Medulla oblongata (tissue), 1 donor: ENCODE measurements at regions not wholly inside any gene's neighbourhood (a gene's known extent, or its start where the extent isn't known, plus 50 kb on each side); places are given as distances from the start of the nearest gene placed in this dataset.

Experiments used
- DNase-seq: peaks from one replicate; pipeline ENCODE4 v3.0.0-alpha.2; 2015; ENCODE audit errors: extremely low spot score

DNA sequence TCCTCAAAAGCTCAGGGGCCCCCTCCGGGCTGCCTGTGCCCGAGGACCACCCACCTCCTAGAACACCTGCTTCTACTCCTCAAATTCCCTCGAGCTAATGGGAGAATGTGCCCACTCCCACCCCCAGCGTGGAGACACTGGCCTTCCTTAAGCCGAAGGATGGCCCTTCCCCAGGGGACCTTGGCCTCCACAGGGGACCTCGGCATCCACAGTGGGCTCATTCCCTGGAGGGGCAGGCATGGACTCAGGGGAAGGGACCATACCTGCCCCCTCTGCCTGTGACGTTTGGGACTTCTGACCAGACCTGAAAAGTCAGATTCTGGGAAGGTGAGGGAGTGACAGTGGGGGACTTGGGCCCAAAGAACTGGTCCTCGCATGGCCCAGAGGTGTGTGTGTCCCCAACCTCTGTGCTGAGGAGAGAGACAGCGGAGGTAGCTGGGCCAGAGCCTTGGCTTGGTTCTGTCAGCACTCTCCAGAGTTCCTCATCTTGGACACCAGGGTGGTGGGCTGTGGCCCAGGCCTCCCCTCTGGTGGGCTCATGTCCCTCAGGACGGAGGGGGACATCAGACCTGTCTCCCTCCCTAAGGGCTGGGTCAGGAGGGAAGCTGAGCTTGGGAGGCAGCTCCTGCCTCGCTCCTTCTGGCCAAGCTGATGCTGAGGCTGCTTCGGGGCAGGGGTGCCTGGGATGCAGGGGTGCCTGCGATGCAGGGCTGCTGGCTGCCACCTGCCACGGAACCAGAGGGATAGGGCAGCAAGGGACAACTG lies 240.4 kb downstream of the HAUS1 start:
- DNase-seq, result no peak

DNA sequence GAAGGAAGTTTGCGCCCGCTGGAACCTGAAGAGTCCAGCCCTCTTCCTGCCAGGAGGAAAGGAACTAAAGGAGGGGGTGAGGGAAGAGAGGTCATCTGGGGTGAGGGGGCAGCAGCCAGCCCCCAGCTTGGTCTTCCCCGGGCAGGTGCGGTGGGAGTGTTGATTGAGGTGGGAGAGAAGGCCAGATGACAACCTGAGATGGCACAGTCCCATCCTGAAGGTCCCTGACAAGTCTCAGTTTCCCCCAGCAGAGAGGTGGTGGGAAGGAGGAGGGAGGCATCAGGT lies 240.9 kb downstream of the HAUS1 start:
- DNase-seq, result no peak

DNA sequence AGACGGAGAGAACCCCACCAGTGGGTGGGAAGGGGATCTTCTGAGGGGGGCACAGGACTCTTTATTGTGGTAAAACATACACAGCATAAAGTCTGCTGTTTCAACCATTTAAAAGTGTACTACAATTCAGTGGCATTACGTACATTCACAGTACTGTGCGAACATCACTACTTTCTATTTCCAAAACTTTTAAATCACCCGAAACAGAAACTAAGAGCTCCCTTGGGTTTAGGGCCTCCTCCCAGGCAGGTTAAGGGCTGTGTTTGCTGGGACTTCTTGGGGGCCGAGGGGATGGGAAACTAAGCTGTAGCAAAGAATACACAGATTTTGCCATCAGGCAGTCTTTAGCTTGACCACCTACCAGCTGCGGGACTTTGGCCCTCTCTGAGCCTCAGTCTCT lies 242.0 kb downstream of the HAUS1 start:
- DNase-seq, result no peak

DNA sequence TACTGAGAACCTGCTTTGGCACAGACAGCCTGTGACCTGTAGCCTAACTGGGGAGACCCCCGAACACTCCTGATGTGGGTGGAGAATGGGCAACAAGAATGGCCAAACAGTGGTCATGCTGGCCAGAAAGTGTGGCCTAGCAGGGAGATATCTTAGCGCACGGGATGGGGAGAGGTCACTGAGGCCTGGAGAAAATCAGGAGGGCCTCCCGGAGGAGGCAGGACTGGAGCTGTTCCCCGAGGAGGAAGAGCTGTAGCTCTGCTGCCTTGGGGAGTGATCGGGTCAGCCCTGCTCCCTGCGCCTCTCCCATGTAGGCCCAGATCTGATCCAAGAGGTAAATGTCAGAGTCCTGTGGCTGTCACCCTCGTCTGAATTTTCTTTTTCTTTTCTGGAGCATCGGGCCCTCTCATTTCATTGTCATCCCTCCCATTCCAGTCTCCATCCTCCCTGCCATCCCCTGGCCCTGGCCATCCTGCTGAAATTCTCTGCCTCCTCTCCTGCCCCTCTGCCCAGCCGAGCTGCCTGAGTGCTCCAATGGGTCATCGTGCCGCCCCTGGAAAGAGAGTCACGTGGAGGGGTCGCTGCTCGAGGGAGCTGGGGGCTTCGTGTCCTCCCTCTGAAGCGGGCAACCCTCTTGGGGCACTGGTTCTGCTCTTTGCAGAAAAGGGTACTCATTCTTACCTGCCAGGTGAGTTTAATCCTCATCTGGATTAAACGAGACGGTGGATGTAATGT lies 242.9 kb downstream of the HAUS1 start:
- DNase-seq, result no peak

DNA sequence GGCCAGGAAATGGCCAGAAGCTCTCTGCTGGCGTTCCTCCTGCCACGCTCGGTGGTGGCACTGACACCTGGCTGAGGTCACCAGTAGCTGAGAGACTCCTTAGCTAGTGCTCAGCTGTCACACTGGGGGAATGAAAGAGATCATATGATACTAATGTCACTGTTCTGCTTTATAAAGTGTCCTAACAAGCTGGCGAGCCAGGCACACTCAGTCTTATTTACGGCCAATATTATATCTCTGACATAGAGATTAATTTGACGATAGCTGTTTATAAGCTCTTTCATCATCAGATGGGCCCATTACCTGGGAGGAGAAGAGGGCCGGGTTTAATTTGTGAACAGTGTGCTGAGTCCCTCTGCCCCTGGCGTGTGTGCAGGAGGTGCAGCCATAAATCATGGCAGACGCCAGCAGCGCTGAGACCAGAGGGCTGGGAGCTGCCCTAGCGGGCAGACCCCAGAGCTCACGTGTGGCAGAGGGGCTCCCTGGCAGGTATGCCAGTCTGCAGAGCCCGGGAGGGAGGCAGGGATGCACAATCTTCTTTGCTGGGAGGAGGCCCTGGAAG lies 246.5 kb downstream of the HAUS1 start:
- no peak for DNase-seq

DNA sequence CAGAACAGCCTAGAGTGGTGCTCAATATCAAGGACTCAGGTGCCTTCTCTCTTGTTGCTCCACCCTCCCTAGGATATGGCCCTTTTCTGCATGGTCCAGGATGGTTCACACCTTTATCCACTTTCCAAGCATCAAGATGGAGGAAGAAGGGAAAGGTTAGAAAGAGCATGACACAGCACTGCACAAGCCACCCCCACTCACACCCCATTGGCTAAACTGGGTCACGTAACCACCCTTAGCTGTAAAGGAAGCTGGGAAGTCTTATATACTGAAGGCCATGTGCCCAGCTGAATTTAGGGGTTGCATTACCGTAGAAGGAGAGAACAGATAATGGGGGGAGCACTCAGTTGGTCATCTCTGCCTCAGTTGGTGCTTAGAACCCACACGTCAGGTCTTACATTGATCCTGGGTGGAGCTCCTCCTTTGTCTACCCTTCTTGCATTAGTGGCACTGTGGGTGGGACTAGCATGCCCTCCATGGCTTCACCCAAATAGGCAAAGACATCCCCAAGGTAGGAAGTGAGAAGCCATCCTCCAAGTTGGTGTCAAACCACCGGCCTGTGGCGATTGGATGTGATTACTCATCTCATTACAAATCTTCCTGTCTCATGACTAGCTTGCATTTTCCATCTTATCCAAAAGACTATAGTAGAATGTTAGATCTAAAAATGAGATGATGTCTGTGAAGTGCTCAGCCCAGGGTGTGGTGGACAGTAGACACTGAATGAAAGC lies 248.5 kb downstream of the HAUS1 start:
- no peak for DNase-seq

DNA sequence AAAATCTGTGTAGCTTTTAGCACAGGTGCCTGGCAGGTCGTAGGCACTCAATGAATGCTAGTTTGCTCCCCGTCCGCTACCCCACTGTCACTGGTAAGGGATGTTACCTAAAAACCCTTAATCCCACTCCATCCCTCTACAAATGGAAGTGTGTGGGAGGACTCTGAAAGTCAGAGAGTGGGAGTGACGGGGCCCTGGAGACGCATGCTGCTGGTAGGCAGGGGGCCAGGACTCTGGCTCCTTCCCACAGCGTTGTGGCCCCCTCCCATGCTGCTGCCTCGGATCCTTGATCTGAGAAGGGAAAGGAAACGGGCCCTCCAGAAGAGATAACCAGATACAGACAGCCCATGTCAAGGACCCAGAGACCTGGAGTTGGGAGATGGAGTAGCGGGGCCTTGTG lies 249.3 kb downstream of the HAUS1 start:
- no peak for DNase-seq

DNA sequence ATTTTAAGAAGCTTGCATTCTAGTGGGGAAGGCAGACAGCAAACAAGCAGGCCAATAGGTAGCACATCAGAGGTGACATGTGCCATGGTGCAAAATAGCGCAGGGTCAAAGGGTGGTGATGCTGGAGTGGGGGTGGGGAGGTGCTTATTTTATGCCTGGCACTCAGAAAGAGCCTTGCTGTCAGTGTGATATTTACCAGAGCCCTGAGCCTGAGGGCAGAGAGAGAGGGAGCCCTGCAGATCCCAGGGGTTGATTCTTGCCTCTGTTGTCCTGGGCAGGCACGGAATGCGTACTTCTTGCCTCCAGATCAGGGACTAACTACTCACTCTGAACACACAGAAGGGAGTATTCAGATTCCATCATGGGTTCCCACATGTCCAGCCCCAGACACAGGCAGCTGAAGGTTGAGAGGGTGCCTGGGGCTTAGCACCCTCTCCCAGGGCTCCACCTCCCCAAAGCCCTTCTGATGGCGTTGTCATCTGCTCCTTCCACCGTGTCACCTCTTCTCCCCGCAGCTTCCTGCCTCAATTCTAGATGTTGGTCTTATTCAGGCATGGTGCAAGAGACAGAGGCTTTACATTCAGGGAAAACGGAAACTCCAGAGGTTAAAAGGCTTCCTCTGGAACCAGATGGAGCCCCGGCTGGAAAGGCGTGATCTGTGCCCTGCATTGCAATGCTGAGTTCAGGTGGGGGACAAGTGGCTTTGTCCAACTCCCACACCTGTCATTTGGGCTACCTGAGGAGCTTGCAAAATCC lies 252.3 kb downstream of the HAUS1 start:
- no peak for DNase-seq

DNA sequence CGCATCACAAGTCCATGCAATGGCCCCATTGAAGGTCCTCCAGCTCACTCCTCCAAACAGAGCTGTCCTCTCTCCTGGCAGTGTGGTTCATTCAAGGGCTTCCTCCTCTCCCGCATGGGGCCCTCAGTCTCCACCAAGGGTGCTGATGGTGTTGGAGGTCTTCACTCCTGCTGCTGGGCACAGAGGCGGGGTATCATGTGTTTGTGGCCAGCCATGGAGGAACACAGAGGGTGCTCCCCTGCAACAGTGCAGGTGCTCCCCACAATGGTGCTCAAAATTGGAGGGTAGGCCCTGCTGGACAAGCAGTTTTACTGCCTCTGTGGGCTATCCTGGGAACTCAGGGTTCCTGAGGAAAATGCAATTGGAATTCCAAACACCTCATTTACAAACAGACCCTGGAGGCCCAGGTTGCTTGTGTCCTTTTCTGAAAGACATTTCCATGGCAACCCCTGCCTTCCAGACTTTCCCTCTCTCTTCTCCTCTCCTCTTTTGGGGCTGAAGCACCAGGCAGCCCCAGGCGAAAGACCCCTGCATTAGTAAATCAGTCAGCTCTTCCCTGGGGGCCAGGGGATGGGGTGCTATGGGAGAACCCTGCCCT lies 256.0 kb downstream of the HAUS1 start:
- DNase-seq, result no peak

DNA sequence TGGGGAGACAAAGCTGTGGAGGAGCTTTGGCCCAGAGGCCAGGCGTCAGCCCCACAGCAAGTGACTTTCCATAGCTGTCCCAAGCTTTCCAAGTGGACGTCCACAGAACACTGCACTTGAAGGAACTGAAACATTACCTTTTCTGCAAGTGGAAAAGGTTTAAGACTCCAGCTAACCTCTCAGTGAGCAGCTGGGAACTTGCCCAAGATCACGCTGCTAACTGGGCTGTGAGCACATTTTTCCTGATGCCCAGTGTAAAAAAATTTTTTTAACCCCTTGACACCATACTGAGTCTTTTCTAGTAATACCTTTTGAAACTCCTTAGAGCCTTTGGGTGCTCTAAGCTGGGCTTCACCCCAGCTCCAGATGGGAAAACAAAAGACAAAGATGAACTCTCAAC lies 256.7 kb downstream of the HAUS1 start:
- no peak for DNase-seq

DNA sequence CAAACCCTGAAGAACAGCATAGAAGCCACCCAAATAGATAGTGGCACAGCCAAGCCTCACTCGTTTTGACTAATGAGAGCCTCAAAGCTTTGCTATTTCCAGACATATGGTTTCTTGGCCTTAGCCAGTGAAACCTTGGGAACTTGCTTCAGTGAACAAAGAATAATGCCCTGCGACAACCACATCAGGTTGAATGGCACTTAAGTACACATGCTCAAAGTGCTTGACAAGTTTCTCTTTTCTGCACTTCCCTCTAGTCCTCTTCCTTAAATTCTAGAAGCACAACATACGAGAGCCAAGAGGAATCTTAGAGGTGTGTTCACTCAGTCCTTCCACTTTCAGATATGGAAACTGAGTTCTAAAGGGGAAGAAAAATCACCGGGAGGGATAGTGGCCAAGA lies 258.3 kb downstream of the HAUS1 start:
- no peak for DNase-seq

DNA sequence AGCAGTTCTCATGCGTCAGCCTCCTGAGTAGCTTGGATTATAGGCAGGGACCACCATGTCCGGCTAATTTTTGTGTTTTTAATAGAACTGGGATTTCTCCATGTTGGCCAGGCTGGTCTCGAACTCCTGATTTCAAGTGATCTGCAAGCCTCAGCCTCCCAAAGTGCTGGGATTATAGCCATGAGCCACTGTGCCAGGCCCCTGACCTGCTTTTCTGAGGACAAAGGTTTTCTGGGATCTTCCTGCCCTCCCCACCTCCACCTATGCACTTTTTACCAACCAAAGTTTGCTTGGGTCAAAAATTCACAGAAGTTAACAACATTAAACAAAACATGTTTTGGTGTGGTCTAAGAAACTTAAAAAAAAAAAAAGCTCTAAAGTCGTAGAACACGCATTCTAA lies 259.9 kb downstream of the HAUS1 start:
- DNase-seq, result no peak

DNA sequence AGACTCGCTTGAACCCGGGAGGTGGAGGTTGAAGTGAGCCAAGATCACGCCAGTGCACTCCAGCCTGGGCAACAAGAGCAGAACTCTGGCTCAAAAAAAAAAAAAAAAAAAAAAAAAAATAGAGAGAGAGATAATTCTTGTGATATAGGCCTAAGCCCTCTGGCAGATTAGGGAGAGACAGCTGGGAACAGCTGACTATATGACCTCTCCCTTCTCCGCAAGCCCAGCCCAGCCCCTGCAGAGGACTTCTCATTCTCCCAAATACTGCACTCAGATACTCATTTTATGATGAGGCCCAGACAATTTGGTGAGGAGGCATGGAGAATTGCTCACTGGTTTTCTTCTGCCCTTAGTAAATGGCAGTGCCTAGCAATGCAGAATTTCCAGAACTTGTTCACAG lies 262.0 kb downstream of the HAUS1 start:
- DNase-seq, result no peak

DNA sequence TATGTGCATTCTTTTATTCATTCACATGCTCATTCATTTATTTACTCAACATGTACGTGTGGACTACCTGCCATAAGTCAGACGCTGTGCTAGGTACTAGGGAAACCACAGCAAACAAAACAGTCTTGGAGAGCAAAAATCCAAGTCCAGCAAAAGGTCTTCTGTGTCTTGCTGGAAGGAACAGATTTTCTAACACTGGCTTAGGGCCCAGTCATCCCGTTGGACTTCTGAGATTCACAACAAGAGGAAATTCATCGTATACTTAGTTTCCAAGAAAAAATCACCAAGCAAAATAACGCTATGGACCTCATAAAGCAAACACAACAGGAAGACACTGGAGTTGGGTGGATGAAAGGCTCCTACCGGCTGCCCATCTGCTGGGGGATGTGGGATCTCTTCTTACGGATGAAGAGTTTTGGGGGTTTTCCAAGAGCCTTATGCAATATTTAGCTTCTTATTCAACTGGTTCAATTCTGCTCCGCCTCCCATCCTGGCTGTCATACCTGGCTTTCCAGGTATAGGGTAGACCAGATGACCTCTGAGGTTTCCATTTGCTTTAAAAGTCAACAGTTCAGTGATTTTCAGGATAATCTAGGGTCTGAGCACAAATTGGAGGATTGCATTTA lies 262.7 kb downstream of the HAUS1 start:
- DNase-seq, result no peak

DNA sequence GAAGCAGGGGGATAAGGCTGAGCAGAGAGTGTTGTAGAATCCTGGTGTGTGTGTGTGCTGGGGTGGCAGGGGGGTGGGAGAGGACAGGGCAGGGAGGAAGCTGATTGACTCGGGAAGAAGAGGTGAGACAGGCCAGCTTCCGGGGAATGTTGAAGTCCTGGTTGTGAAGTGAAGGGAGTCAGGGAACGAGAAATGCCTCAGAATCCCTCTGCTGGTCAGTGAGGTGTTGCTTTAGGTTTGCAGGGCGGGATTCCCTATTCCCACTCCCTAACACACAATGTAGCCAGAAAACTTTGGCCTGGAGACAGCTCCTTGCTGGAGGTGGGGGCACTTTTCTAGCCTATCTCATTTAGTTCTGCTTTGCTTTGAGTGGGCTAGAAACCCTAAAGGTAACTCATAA lies 265.1 kb downstream of the HAUS1 start:
- no peak for DNase-seq

DNA sequence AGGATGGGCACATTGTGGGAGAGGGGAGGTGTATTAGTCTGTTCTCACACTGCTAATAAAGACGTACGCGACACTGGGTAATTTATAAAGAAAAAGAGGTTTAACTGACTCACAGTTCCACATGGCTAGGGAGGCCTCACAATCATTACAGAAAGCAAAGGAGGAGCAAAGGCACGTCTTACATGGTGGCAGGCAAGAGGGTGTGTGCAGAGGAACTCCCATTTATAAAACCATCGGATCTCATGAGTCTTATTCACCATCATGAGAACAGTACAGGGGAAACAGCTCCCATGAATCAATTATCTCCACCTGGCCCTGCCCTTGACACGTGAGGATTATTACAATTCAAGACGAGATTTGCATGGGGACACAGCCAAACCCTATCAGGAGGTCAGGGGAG lies 266.7 kb downstream of the HAUS1 start:
- DNase-seq, result no peak

DNA sequence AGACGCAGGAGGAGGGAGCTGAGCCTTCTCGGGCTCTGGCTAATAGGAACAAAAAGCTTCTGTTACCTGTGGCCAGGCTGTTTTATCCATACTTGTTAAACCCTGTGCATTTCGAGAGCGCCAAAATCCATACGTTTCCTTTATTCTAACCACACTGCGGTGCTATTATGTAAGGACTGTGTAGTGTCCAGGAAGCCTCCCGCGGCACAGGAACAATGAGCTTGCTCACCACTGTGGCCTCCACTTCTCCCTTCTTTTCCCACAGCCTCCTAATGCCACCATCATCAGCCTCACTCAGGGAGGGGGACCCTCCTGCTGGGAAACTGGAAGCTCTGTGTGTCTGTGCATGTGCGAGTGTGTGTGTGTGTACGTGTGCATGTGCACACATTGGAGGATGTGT lies 268.5 kb downstream of the HAUS1 start:
- no peak for DNase-seq

DNA sequence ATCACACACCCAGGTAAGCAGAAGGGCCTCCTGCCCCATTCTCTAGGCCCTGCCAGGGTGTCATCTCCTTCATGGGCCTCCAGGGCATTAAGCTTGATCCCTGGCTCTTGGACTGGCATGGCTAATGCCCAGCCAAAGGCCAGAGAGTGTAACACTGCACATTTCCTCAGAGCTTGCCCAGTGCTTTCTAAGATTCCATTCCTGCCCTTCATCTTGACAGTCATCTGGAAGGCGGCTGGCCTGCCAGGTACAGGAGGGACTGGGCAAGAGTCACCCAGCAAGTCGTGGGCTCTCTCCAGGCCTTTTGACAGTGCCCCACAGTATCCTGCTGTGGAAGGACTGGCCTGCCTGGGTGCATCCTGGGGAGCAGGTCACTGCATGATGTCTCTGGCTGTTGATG lies 268.9 kb downstream of the HAUS1 start:
- no peak for DNase-seq

DNA sequence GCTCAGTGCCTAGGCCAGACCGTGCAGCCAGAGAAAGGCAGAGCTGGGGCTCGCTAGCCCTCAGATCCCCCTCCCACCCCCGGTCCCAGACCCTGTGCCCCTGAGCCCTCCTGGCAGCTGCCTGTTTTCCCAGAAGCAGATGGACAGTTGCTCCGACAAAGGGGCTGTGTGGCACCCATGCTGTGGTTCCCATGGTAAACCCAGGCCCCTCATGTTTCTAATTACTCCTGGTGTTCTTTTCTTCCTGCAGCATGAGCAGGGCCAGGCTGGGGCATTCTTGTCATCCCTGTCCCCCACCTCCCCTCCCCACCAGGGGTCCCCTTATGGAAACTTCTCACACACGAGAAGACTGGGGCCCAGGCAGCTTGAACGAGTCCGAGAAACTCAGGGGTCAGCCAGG lies 269.6 kb downstream of the HAUS1 start:
- DNase-seq, result no peak

DNA sequence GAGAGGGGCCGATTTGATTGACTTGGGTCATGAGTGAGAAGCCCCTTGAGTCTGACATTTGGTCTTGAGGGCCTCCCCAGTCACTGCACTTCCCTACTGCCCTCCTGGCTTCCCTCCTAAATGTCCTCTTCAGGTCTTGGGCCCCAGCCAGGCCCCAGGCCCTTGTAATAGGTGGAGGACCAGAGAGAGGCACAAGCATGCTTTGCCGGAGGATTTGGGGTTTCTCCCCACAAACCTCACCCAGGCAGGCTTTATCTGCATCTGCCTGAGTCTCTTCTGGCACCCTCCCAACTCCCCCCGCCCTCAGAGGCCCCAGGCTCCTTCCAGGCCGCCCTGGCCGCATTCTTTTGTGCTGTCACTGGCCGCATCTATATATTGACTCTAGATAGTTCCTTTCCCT lies 270.7 kb downstream of the HAUS1 start:
- DNase-seq, result no peak

DNA sequence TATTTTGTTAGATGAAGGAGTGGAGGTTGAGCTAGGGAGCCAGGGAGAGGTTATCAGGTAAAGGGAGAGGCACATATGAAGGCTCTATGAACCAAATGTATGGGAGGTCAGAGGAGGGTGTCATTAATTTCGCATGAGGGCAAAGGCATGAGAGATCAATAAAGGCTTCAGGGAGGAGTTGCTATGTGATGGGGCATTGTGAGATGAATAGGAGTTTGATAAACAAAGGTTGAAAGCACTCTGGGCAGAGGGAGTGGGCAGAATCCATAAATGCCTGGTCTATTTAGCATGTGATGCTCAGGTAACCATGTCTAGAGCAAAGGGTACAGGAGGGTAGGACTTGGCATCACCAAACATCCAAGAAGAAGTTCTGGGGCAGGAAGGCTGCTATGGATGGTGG lies 273.4 kb downstream of the HAUS1 start:
- DNase-seq, result no peak
